ENCODE measurements at regions not wholly inside any gene's neighbourhood (a gene's known extent, or its start where the extent isn't known, plus 50 kb on each side); places are given as distances from the start of the nearest gene placed in this dataset.

DNA sequence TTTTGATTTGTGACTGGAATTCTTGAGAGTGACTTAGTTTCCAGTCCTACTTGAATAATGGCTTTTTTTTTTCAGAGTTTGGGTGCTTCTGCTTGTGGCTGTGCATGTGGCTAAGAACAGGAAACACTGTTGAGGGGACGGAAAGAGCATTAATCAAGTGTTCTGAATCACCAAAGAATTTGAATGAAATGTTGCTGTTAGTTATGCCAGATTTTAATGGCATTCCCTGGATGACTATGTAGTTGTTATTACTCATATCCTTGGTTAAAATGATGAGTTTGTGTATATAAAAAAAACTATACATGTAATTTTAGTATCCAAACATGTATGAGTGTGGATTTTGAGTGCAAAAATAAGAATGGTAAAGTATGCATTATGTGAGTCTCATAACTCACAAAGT is 347.9 kb downstream of the BCAT1 start:
- no peak for DNase-seq

DNA sequence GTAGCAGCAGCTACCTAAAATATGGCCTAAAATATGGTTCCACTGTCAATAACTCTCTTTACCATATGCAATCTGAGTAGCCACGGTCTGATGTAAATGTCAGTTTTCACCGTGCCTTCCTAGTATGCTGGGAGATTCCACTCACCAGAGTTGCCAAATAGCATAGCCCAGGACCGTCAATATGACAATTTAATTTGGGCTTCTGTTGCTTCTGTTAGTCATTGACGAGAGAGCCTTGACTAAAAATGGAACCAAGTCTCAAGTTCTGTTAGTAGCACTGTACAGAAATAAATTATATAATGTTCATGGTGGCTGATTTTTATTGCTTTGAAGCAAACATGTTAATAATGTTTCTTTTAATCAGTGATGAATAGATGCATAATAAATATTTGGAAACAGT is 348.4 kb downstream of the BCAT1 start:
- no peak for DNase-seq

DNA sequence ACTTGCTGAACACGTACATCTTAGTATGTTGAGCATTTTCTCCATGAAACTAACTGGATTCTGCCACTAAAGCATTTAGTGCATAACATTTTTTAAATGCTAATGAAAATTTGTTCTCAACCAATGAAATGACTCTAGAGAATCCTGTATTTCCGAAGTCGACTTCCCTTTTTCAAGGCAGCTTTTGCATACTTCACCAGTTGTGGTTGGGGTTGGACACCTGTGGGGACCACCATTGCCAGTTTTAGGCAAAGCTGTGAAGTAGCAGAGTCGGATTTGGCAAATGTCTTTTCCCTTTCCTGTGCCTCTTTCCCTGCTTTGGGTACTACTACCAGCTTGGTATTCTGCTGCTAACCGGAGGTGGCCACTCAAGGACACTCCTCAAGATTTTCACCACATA is 349.2 kb downstream of the BCAT1 start:
- no peak for DNase-seq

DNA sequence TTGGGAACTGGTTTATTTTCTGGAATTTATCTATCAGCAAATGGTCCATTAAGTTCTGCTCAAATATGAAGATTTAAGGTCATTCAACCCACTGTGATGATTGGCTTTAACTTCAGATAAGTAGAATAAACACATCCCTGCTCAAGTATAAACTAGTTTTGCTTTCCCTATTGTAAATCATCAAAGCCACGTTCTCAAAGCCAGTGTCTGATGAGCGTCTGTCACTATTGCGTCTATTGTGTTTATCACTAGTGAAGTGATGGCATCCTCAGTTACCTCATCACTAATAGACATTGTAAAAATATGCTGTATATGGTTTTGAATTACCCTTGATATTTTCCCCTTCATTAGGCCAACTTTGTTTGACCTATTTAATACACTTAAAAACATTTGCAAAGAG is 351.3 kb downstream of the BCAT1 start:
- DNase-seq, result no peak

DNA sequence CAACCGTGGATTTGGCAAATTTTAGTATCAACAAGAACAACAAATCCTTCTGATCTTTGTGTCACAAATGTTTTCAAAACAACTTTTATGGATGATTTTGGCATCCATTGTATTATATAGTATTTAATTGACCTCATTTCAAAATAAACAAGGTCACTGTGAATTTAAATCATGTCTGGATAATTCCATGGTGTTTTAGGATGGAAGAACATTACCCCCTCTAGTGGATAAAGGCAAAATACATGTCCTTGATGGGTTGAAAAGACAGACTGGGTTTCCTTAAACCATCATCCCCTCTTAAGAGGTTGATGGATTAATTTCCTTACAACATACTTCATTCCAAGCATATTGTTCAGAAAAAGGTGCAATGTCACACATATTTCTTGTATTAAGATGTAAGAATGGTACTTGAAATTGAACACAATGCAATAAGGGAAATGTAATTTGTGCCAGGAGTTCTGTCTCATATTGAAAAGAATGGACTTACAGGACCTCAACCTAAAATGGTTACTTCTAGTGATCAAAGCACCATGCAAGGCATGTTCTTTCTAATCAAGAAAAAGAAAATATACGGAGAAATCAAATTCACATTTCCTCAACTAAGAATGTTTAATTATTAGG is 352.0 kb downstream of the BCAT1 start:
- no peak for DNase-seq

DNA sequence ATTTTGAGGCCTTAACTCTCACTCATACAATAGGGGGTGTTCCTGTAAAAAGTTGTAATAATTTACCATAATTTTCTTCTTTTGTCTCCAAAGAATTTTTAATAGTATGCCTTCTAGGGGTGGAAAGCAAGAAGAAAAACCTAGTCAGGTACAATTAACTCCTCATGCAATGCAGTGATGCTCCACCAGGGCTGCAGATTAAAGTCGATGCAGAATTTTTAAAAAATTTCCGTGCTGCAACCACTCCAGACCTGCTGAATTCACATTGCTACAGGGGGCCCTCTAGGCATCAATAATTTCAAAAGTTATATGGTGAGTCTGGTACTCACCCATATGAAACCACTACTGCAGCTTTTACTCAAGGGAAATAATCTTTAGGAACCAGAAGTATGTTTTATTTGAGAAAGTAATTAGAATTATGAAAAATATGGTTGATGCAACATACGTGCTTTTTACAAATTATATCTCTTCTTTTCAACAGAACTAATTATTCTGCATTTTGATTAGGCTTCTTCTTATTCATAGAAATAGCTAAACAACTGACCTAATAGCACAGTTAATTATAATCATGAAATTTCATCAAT is 353.2 kb downstream of the BCAT1 start:
- no peak for DNase-seq

DNA sequence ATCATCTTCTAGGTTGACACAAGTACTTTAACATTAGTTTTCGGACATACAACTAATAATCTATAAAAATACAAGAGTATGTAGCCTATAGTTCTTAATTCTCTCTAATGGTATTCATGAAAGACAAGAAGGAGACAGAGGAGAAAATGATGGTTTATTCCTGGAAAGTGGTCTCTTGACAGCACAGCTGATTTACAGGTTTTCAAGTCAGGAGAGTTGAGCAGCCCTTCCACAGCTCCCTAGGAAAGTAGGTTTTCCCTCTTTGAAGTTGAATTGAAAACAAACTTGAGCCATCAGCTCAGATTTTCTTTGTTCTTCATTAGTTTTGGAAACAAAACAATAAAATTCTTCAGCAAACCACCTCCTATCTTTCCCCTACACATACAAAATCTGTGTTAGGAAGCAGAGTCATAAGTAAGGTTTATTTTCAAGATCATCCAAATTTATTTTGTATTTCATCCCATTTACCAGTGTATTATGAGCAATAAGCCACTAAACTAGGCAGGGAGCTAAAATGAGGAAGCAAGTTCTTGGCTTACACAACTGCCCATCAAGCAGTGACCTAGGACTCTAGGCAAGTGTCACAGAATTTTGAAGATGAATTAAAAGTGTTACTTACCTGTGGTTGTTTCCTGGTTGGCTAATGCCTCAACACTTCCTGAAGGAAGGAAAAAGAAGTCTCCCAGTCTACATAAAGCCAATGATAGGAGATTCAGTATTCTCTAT is 357.0 kb downstream of the BCAT1 start:
- no peak for DNase-seq

DNA sequence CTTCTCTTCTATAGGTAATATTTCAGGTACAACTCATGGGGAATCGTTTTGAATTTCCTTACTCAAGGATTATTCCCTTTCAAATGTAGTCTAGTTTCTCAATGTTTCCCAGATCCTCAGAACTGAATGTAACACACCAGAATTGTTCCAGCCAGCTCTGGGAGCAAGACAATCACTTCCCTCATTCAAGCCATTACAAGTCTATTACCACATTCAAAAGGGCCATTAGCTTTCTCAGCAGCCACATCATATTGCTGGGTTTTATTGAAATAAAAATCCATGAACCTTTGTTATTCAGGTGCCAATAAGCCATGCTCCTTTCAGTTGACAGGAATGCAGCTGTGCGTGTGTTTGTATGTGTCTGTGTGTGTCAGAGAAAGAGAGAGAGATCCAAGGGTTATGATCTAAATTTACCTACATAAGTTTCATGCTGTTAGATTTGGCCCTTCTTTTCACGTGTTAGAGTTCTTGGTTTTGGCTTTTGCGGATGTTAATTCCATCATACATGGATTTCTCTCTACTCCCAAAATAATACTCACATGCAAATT is 357.7 kb downstream of the BCAT1 start:
- DNase-seq, result no peak

DNA sequence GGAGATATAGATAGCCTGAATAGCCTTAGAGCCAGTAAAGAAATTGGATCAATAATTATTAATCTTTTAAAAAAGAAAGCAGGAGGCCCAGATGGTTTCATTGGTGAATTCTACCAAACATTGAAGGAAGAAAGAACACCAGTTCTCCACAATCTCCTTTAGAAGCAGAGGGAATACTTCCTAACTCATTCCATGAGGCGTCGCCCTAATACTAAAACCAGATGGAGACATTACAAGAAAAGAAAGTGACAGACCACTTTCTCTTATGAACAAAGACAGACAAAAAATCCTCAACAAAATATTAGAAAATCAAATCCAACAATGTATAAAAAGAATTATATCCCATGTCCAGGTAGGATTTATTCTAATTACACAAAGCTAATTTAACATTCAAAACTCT is 362.6 kb downstream of the BCAT1 start:
- no peak for DNase-seq

DNA sequence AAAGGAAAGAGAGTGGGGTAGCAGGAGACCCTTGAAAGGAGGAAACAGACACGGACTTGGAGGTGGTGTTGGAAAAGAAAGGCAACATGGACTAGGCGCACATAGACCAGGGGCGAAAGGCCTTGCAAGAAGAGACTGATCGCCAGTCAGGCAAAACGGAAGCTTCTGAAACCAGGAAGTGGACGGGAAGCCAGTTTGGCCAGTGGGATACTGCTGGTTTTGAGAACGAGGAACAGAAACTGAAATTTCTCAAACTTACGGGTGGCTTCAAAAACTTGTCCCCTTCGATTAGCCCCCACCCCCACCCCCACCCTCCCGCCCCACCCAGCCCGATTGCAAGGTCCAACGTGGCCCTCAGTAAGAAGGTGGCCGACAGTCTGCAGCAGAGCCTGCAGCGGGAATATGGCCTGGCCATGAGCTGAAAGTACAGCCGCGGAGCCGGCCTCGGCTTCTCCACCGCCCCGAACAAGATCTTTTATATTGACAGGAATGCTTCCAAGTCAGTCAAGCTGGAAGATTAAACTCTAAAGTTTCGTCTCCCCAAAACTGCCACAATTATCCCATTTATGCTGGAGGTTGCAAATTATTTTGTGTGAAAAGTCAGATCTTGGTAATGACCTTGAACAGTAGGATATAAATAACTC is 364.7 kb downstream of the BCAT1 start:
- DNase-seq, result no peak

DNA sequence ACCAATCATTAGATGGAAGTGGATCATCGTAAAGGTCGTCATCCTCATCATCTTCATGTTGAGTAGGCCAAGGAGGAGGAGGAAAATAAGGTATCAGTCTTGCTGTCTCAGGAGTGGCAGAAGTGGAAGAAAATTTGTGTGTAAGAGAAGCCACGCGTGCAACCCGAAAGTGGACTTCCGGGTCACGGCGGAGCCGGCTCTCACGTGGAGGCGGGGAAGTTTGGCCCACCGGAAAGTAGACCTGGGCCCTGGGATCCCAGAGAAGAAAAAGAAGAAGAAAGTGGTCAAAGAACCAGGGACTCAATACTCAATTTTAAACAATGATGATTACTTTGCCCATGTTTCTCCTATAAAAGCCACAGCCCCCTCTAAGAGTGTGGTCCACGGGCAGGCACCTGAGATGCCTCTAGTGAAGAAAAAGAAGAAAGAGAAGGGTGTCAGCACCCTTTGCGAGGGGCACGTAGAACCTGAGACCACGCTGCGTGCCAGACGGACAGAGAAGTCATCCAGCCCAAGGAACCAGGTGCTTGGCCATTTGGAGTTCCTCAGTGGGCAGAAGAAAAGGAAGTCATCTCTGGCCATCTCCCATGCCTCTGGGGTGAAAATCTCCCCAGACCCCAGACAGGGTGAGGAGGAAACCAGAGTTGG is 365.8 kb downstream of the BCAT1 start:
- no peak for DNase-seq

DNA sequence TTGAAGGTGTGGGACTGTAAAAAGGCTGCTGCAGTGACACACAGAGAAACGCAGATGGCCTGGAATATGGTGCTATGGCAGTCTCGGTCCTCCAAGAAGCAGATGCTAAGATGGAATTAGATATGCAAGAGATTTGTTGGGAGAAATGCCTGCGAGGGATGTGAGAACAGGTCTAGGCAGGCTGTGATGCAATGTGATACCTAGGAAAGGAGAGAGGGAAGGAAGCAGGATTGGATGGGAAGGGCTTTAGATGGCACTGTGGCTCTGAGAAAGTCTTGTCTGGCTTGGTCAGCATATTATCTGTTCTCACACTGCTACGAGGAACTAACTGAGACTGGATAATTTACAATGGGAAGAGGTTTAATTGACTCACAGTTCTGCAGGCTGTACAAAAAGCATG is 374.4 kb downstream of the BCAT1 start:
- DNase-seq, result no peak

DNA sequence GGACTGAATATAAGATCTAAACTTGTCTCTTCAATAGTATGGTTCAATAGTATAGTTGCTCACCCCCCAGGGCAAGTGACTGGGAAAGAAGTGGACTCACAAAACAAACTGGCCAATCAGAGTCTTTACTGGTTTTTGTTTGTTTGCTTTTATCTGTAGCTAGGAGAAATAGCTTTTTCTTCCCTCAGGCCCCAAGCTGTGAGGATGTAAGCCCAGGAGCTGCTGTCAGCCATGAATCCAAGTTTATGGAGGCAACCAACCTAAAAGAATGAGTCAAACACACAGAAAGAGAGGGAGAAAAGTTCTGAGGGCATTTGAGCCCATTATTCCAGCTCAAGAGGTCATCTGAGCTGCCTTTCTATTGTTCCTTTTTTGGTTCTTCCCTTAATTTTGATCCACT is 375.3 kb downstream of the BCAT1 start:
- no peak for DNase-seq

DNA sequence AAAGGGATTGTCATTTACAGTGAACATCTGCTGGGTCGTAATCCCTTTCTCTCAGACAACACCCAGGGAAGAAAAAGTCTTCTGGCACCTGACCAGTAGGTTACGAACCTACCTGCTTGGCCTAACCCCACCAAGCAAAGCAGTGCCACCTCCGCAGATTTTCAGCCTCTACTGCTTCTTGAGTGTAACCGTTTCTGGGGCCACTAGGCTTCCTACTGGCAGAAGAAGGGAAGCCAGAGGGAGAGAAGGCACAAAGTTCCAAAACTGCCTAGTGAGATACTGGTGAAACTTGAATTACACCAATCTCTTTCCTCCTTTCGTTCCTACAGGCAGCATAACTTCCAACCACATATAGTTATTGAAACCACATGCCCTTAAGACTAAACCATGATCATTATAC is 383.6 kb downstream of the BCAT1 start:
- DNase-seq, result no peak

DNA sequence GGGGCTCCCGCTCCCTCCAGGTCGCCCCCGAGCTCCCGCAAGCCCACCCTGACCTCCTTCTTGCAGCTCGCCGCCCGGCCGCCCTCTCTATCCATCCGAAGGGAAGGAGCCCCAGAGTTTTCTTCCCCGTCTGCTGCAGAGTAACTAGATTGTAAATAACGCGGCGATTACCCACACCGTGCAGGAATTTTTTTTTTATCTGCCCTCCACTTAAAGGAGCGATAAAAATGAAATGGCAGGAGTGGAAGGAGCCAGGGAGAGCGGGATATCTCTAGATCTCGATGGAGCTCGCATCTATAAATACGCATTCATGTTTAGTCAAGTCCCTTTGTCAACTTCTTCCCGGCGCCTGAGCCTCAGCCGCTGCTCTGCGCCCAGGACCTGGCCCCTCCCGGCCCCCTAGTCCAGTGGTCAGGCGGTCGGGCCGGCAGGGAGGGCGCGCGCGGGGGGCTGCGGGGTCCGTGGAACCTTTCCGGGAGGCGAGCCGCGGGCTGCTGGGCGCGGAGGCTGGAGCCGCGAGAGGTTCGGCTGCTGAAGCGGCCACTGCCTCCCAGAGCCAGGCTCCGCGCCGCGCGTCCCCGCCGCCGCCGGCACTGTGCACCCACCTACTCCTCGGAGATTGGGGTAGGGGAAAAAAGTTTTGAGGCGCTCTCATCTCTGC is 386.0 kb downstream of the BCAT1 start:
- no peak for DNase-seq

DNA sequence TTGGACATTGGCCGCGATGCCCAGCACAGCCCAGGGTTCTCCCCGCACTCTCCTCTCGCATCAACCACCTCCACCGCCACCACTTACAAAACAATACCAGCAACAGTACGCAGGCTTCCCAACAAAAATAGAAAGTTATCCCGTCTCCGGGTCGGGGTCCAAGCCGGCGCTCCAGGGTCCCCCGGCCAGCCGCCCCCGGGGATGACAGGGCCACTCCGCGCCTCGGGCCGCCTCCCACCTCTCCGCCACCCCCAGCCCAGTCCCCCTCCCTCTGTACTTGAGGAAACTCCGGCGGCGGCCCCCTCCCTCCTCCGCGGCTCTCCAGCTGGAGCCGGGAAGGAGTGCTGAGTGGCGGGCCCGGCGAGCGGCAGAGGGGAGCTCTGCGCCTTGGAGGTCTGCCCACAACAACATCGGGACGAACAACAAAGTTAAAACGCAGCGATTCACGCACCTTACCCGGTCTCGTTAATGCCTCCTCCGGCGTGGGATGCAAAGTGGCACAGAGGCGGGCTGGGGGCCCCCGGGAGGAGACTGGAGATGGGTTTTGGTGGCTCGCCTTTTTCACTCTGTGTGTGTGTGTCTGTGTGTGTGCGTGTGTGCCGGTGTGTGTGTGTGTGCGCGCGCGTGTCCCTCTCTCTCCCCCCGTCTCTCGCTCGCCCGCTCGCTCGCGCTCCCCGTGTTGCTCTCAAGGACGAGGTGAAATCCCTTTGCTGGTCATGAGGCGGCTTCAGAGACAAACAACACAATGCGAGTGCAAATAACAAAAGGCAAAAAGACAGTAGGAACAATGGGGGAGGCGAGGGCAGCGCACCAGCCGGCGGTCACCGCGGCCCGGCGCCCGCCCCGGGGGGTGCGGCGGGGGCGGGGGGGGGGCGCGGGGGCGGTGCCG is 386.8 kb downstream of the BCAT1 start:
- DNase-seq, result no peak

DNA sequence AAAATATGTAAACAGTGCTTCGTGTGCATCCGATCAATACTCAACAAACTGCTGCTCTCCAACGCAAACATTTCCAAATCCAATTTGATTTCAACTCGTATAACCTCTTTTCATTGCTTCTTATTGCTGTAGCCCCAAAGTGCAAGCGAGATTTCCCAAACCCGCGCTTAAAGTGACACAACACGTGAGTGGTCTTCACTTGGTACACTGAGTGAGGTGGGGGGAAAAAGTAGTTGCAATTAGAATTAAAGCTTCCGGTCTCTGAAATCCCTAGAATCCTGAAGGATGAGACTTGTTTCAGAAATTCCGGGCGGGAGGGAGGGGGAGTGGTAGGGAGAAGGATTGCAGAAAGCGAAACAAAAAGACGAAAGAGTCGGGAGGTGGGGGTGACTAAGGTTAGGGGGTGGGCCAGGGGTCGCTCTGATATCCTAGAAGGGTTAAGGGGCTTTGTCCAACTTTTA is 387.5 kb downstream of the BCAT1 start:
- no peak for DNase-seq

DNA sequence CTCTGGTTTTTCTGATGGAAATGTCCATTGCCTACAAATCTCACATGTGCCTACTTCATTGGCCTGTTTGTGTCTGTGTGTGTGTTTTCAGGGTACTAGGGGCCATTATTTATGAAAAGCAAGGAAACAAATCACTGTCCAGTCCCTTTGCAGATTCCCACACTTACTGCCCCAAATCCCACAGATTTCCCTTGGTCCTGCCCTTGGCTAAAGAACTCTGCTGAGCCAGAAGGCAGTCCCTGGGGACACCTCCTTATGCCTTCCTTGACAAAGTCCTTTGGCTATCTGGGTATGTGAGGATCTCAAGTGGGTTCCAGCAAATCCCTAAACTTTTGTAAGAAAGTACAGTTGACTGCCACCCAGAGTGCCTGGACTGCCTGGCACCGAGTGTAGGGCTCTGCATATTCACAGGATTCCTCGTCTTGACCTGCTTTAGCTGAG is 388.1 kb downstream of the BCAT1 start:
- DNase-seq, result no peak

DNA sequence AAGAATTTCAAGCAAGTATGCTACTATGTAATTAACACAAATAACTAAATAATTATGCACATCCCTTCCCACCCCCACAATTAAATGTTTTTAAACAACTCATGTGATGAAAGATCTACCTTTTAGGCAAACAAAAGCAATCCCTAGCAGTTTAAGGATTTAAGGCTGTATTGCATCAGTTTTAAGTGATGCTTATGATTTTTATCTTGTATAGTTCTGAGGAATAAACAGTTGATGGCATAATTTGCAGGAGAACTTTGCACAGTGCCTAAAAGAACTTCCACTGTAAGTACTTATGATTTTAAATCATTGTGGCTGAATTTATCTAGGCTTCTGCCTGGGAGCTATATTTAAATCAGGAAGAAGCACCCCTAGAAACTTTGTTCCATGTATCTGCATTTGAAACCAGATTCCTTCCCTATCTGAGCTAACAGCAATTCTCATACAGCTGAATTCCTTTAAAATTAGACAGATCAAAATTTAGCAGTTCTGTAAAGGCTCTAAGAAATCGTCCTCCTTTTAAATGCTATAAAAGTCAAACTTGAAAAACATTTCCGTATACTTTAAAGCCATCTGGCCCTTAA is 388.6 kb downstream of the BCAT1 start:
- no peak for DNase-seq

DNA sequence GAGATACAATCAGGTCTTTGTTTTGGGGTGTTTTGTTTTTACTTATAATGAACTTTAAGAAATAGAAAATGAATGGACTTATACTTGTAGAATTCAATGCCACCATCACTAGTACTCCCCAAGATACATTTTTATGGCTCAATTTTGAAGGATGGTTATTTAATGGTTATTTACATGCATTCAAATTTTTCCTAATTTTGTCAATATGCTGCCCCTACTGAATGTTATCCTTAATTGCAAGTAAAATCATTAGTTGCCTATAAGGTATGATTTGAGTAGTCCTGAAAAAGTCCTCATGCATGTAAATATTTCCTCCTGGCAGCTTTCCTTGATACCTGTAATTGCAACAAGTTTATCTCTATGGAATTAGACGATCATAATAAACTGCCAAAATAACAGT is 391.2 kb downstream of the BCAT1 start:
- no peak for DNase-seq

DNA sequence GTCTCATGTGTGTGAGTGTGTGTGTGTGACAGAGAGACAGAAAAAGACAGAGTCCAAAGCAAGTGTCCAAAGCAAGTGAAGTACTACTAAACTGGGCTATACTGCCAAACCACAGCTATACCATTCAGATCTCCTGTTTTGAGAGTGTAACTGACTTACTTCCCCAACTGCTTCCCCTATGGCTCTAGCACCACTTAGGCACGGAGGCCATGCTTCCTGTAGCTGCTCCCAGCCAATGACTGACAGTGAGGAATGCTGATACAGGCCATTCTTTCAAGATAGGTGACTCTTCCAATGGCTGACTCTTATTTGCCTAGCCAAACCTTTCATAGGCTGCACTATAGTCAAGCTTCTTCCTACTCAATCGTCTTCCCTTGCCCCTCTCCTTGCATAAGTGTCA is 393.2 kb downstream of the BCAT1 start:
- DNase-seq, result no peak

All from activated CD8-positive, alpha-beta memory T cell treated with anti-CD3 and anti-CD28 coated beads, Interleukin-2, amount 50 U/mL, for 4 hours (primary cell).